Kidney capillary endothelial cell (primary cell): ENCODE measurements at regions not wholly inside any gene's neighbourhood (a gene's known extent, or its start where the extent isn't known, plus 50 kb on each side); places are given as distances from the start of the nearest gene placed in this dataset.
"Not testable (repeated sequence)": the region's sequence is repeated elsewhere in the genome, so short reads cannot be mapped to it uniquely, and the experiment has no call there.

Source experiments
- DNase-seq: peaks from one replicate; pipeline ENCODE4 v3.0.0-alpha.2; 2018; ENCODE audit warnings: low spot score

GRCh38 chr9:81814401-81814793, 113.8 kb upstream of the SPATA31D4 start:
- no peak for DNase-seq

GRCh38 chr9:81814794-81815464, 113.3 kb upstream of the SPATA31D4 start:
- DNase-seq, result no peak

GRCh38 chr9:81815781-81816180, 112.4 kb upstream of the SPATA31D4 start:
- DNase-seq, result no peak

GRCh38 chr9:81819155-81819554, 109.1 kb upstream of the SPATA31D4 start:
- no peak for DNase-seq

GRCh38 chr9:81819859-81820546, 108.2 kb upstream of the SPATA31D4 start:
- DNase-seq, result no peak

GRCh38 chr9:81822301-81822865, 105.8 kb upstream of the SPATA31D4 start:
- DNase-seq, result no peak

- DNase-seq, result peak; percentile 53
Observed at GRCh38 chr9:81822967-81823366, 105.3 kb upstream of the SPATA31D4 start.

- DNase-seq, result no peak
Observed at GRCh38 chr9:81823672-81824554, 104.3 kb upstream of the SPATA31D4 start.

GRCh38 chr9:81824802-81825730, 103.2 kb upstream of the SPATA31D4 start:
- DNase-seq, result no peak

- peak; percentile 35 for DNase-seq
Observed at GRCh38 chr9:81825846-81826516, 102.2 kb upstream of the SPATA31D4 start.

GRCh38 chr9:81826517-81826906, 101.7 kb upstream of the SPATA31D4 start:
- DNase-seq, result no peak

- no peak for DNase-seq
Observed at GRCh38 chr9:81827616-81828296, 100.5 kb upstream of the SPATA31D4 start.

GRCh38 chr9:81829195-81829882, 98.9 kb upstream of the SPATA31D4 start:
- DNase-seq, result no peak

- not testable (repeated sequence) for DNase-seq
Observed at GRCh38 chr9:81830431-81830830, 97.8 kb upstream of the SPATA31D4 start.

GRCh38 chr9:81832571-81833285, 95.5 kb upstream of the SPATA31D4 start:
- no peak for DNase-seq

- DNase-seq, result no peak
Observed at GRCh38 chr9:81833563-81834345, 94.5 kb upstream of the SPATA31D4 start.

GRCh38 chr9:81841333-81841732, 86.9 kb upstream of the SPATA31D4 start:
- no peak for DNase-seq

GRCh38 chr9:81844131-81844567, 84.1 kb upstream of the SPATA31D4 start:
- DNase-seq, result no peak
